HEK293 (cell line): ENCODE measurements at regions not wholly inside any gene's neighbourhood (a gene's known extent, or its start where the extent isn't known, plus 50 kb on each side); places are given as distances from the start of the nearest gene placed in this dataset.

Experiments used
- CTCF ChIA-PET: fragments of 350-600 bp; formaldehyde crosslinking; extraction: SDS; loops from one replicate; lab custom pipeline; 2021; ENCODE audit warnings: antibody characterized with exemption; lab: Yijun Ruan, JAX
- POLR2A ChIA-PET: fragments of 300-600 bp; formaldehyde crosslinking; extraction: SDS; loops from one replicate; lab custom pipeline; 2020; ENCODE audit warnings: antibody characterized with exemption, inconsistent platforms; lab: Yijun Ruan, JAX
- H3K27ac ChIP-seq: fragments of 200-500 bp; sonication (Bioruptor generic); 2 replicates; pipeline ENCODE4 v1.5.1; 2014; ENCODE audit warnings: low read depth, low read length, control low read depth, inconsistent platforms; ENCODE audit errors: extremely low read depth
- H3K36me3 ChIP-seq, 2 experiments: fragments of 200-500 bp in 1 of 2; sonication (Bioruptor generic) in 1 of 2; 1 replicate in 1 of 2; 2 replicates in 1 of 2; pipeline ENCODE4 v1.5.1; 2014 to 2017; ENCODE audit warnings: inconsistent platforms in 2 of 2, low read length in 2 of 2; ENCODE audit not compliant: control insufficient read depth in 2 of 2, insufficient read depth in 1 of 2
- H3K4me1 ChIP-seq: fragments of 200-500 bp; sonication (Bioruptor generic); 2 replicates; pipeline ENCODE4 v1.5.1; 2014; ENCODE audit warnings: mild to moderate bottlenecking, low read length, inconsistent platforms; ENCODE audit not compliant: control insufficient read depth, insufficient read depth
- H3K4me3 ChIP-seq: 2 replicates; pipeline ENCODE4 v1.5.1; 2011; ENCODE audit warnings: low read depth, mild to moderate bottlenecking, control low read depth, low read length, moderate library complexity
- H3K9me3 ChIP-seq: fragments of 200-500 bp; sonication (Bioruptor generic); 2 replicates; pipeline ENCODE4 v1.5.1; 2014; ENCODE audit warnings: low read depth, low read length, inconsistent platforms; ENCODE audit not compliant: control insufficient read depth, insufficient read depth
- EGR2 ChIP-seq: fragments of 450-650 bp; formaldehyde crosslinking; IDR thresholded peaks from 2 replicates; pipeline ENCODE4 v1.5.1; 2016; ENCODE audit warnings: low read depth, missing biosample characterization, missing genetic modification characterization
- HOXD13 ChIP-seq: sonication (generic); formaldehyde crosslinking; IDR thresholded peaks from 2 replicates; pipeline ENCODE4 v1.8.0; 2022; ENCODE audit warnings: missing genetic modification reagents, borderline replicate concordance
- OSR2 ChIP-seq: fragments of 450-650 bp; formaldehyde crosslinking; IDR thresholded peaks from 2 replicates; pipeline ENCODE4 v1.5.1; 2016; ENCODE audit warnings: missing biosample characterization, missing genetic modification characterization
- PRDM10 ChIP-seq: fragments of 450-650 bp; formaldehyde crosslinking; IDR thresholded peaks from 2 replicates; pipeline ENCODE4 v1.5.1; 2016; ENCODE audit warnings: missing biosample characterization, missing genetic modification characterization
- REPIN1 ChIP-seq: fragments of 450-650 bp; formaldehyde crosslinking; IDR thresholded peaks from 2 replicates; pipeline ENCODE4 v1.5.1; 2017; ENCODE audit warnings: missing biosample characterization, missing genetic modification characterization, low read depth
- ZBTB1 ChIP-seq: fragments of 450-650 bp; formaldehyde crosslinking; IDR thresholded peaks from 2 replicates; pipeline ENCODE4 v1.5.1; 2016; ENCODE audit warnings: missing biosample characterization, missing genetic modification characterization
- ZFHX2 ChIP-seq: fragments of 450-650 bp; formaldehyde crosslinking; conservative IDR thresholded peaks from 2 replicates; pipeline ENCODE4 v1.5.1; 2016; ENCODE audit warnings: missing biosample characterization, missing genetic modification characterization
- ZFP3 ChIP-seq: fragments of 450-650 bp; formaldehyde crosslinking; IDR thresholded peaks from 2 replicates; pipeline ENCODE4 v1.5.1; 2016; ENCODE audit warnings: low read depth, missing biosample characterization, missing genetic modification characterization
- ZNF140 ChIP-seq: fragments of 450-650 bp; formaldehyde crosslinking; IDR thresholded peaks from 2 replicates; pipeline ENCODE4 v1.5.1; 2016; ENCODE audit warnings: missing biosample characterization, missing genetic modification characterization
- ZNF18 ChIP-seq: fragments of 450-650 bp; formaldehyde crosslinking; IDR thresholded peaks from 2 replicates; pipeline ENCODE4 v1.5.1; 2016; ENCODE audit warnings: missing biosample characterization, missing genetic modification characterization
- ZNF280C ChIP-seq: fragments of 450-650 bp; formaldehyde crosslinking; IDR thresholded peaks from 2 replicates; pipeline ENCODE4 v1.5.1; 2016; ENCODE audit warnings: missing biosample characterization, missing genetic modification characterization
- ZNF488 ChIP-seq: fragments of 450-650 bp; formaldehyde crosslinking; IDR thresholded peaks from 2 replicates; pipeline ENCODE4 v1.5.1; 2016; ENCODE audit warnings: missing biosample characterization, missing genetic modification characterization
- ZNF571 ChIP-seq: fragments of 450-650 bp; formaldehyde crosslinking; IDR thresholded peaks from 2 replicates; pipeline ENCODE4 v1.5.0; 2017; ENCODE audit warnings: missing biosample characterization, missing genetic modification characterization
- ZNF600 ChIP-seq: fragments of 450-650 bp; formaldehyde crosslinking; IDR thresholded peaks from 2 replicates; pipeline ENCODE4 v1.5.1; 2016; ENCODE audit warnings: missing biosample characterization, missing genetic modification characterization
- ZNF785 ChIP-seq: fragments of 450-650 bp; formaldehyde crosslinking; IDR thresholded peaks from 2 replicates; pipeline ENCODE4 v1.5.1; 2016; ENCODE audit warnings: missing biosample characterization, missing genetic modification characterization
- TF ChIP-seq, protein P1 (sequence below): fragments of 450-650 bp; formaldehyde crosslinking; optimal IDR thresholded peaks from 2 replicates; pipeline ENCODE3; 2016; ENCODE audit warnings: missing biosample characterization, mild to moderate bottlenecking, missing genetic modification characterization
- TF ChIP-seq, protein P2 (sequence below): fragments of 450-650 bp; formaldehyde crosslinking; IDR thresholded peaks from 2 replicates; pipeline ENCODE4 v1.5.0; 2017; ENCODE audit warnings: missing biosample characterization, missing genetic modification characterization, borderline replicate concordance

DNA sequence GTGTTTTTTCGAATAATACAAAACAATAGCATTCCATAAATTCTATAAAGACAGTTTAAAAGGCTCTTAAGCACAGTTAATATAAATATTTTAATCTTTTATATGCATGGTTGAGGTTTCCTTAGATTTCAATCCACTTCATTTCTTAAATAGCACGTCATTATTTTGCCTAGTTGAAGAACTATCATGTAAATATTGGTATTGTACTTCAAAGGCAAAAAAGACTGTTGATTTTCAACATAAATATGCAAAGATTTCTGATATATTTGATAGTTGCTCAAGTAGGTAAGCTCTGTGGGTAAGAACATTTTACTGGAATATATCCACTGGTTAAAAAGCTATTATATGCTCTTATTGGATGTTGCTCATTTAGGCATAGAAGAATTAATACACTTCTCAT, 458.6 kb downstream of the NR2F1-AS1 start (continued):
- TF ChIP-seq HOXD13 (CRISPR knock-in tag) (no peak), REPIN1 (no peak), ZNF600 (tag by site-specific recombination) (no peak), ZBTB1 (tag by site-specific recombination) (no peak)

- H3K4me1 ChIP-seq, result no peaks in the 10 kb centered on the region
- CTCF ChIA-PET, result interaction anchor here (0.6 kb wide), 2 partner anchors 19 to 680 kb away, joined by 3 read pairs; no protein-coding TSS in a partner anchor
- no peak overlapping the region for H3K4me3 ChIP-seq
- H3K9me3 ChIP-seq, result no peaks in the 10 kb centered on the region
- POLR2A ChIA-PET, result no interaction called here
- no peak overlapping the region for H3K27ac ChIP-seq
- no peaks in the 10 kb centered on the region for H3K36me3 ChIP-seq
- no peak for TF ChIP-seq ZNF571
- TF ChIP-seq ZFHX2 (tag by site-specific recombination), result peak; percentile 76
- peak; percentile 35; the same call in 1 of the 2 replicates for TF ChIP-seq PRDM10
- TF ChIP-seq EGR2 (tag by site-specific recombination), result peak; percentile 48; the same call in 1 of the 2 replicates
Measured at GRCh38 chr5:93120771-93121170, 460.2 kb downstream of the NR2F1-AS1 start.

- Histone ChIP-seq H3K4me3 (no peak overlapping the region), H3K36me3 (no peaks in the 10 kb centered on the region), H3K9me3 (no peaks in the 10 kb centered on the region), H3K27ac (no peak overlapping the region), H3K4me1 (no peaks in the 10 kb centered on the region)
- ChIA-PET POLR2A (no interaction called here), CTCF (interaction anchor here (0.6 to 0.9 kb wide), 2 partner anchors 12 to 681 kb away, joined by 3 read pairs; no protein-coding TSS in a partner anchor)
- TF ChIP-seq ZNF785 (tag by site-specific recombination) (no peak), OSR2 (tag by site-specific recombination) (no peak), ZNF280C (no peak), ZNF140 (tag by site-specific recombination) (no peak), ZFP3 (tag by site-specific recombination) (no peak), HOXD13 (CRISPR knock-in tag) (no peak), ZNF18 (tag by site-specific recombination) (no peak), ZNF488 (no peak)
- TF ChIP-seq, protein P1, sequence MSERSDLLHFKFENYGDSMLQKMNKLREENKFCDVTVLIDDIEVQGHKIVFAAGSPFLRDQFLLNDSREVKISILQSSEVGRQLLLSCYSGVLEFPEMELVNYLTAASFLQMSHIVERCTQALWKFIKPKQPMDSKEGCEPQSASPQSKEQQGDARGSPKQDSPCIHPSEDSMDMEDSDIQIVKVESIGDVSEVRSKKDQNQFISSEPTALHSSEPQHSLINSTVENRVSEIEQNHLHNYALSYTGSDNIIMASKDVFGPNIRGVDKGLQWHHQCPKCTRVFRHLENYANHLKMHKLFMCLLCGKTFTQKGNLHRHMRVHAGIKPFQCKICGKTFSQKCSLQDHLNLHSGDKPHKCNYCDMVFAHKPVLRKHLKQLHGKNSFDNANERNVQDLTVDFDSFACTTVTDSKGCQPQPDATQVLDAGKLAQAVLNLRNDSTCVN, result no peak
- TF ChIP-seq, protein P2, sequence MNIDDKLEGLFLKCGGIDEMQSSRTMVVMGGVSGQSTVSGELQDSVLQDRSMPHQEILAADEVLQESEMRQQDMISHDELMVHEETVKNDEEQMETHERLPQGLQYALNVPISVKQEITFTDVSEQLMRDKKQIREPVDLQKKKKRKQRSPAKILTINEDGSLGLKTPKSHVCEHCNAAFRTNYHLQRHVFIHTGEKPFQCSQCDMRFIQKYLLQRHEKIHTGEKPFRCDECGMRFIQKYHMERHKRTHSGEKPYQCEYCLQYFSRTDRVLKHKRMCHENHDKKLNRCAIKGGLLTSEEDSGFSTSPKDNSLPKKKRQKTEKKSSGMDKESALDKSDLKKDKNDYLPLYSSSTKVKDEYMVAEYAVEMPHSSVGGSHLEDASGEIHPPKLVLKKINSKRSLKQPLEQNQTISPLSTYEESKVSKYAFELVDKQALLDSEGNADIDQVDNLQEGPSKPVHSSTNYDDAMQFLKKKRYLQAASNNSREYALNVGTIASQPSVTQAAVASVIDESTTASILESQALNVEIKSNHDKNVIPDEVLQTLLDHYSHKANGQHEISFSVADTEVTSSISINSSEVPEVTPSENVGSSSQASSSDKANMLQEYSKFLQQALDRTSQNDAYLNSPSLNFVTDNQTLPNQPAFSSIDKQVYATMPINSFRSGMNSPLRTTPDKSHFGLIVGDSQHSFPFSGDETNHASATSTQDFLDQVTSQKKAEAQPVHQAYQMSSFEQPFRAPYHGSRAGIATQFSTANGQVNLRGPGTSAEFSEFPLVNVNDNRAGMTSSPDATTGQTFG, result no peak
Measured at GRCh38 chr5:93120051-93120450, 461.0 kb downstream of the NR2F1-AS1 start.
